Mesenchymal stem cell (in vitro differentiated cells and primary cell): ENCODE measurements at regions not wholly inside any gene's neighbourhood (a gene's known extent, or its start where the extent isn't known, plus 50 kb on each side); places are given as distances from the start of the nearest gene placed in this dataset.
"Not testable (repeated sequence)": the region's sequence is repeated elsewhere in the genome, so short reads cannot be mapped to it uniquely, and the experiment has no call there.

Experiments
- DNase-seq: peaks from one replicate; pipeline ENCODE4 v3.0.0-alpha.2; 2013
- H2AFZ ChIP-seq: one replicate; pipeline ENCODE4 v1.6.1; 2013; ENCODE audit warnings: low read depth, mild to moderate bottlenecking, control low read depth, inconsistent platforms, low read length, moderate library complexity
- H2AK5ac ChIP-seq: 2 replicates; pipeline ENCODE4 v1.6.1; 2013; ENCODE audit warnings: low read length, moderate library complexity, mild to moderate bottlenecking, inconsistent platforms; ENCODE audit not compliant: severe bottlenecking
- H2BK120ac ChIP-seq: one replicate; pipeline ENCODE4 v1.6.1; 2013; ENCODE audit warnings: low read depth, mild to moderate bottlenecking, inconsistent platforms, low read length, moderate library complexity
- H2BK12ac ChIP-seq, 2 experiments: one replicate each; pipeline ENCODE4 v1.6.1; 2013; ENCODE audit warnings: inconsistent platforms in 2 of 2, low read length in 2 of 2, mild to moderate bottlenecking in 2 of 2, moderate library complexity in 2 of 2, control low read depth in 1 of 2
- H2BK15ac ChIP-seq: one replicate; pipeline ENCODE4 v1.6.1; 2013; ENCODE audit warnings: mild to moderate bottlenecking, low read depth, inconsistent platforms; ENCODE audit not compliant: poor library complexity, severe bottlenecking
- H2BK5ac ChIP-seq: 2 replicates; pipeline ENCODE4 v1.6.1; 2013; ENCODE audit warnings: low read depth, mild to moderate bottlenecking, low read length, control low read depth, inconsistent platforms; ENCODE audit not compliant: poor library complexity, severe bottlenecking
- H3K14ac ChIP-seq, 2 experiments: one replicate each; pipeline ENCODE4 v1.6.1; 2013; ENCODE audit warnings: inconsistent platforms in 2 of 2, low read length in 2 of 2, control low read depth in 1 of 2, mild to moderate bottlenecking in 1 of 2, moderate library complexity in 1 of 2
- H3K18ac ChIP-seq, 2 experiments: one replicate each; pipeline ENCODE4 v1.6.1; 2013; ENCODE audit warnings: inconsistent platforms in 2 of 2, low read length in 2 of 2, control low read depth in 1 of 2, low read depth in 1 of 2, mild to moderate bottlenecking in 1 of 2
- H3K23ac ChIP-seq, 2 experiments: one replicate each; pipeline ENCODE4 v1.6.1; 2013; ENCODE audit warnings: inconsistent platforms in 2 of 2, low read length in 2 of 2, mild to moderate bottlenecking in 2 of 2, moderate library complexity in 2 of 2, control low read depth in 1 of 2
- H3K27ac ChIP-seq: 2 replicates; pipeline ENCODE4 v1.5.1; 2013; ENCODE audit warnings: mild to moderate bottlenecking, moderate library complexity, low read length, control low read depth, inconsistent platforms; ENCODE audit not compliant: poor library complexity, severe bottlenecking
- H3K27me3 ChIP-seq, 2 experiments: 2 replicates each; pipeline versions ENCODE4 v1.6.1 to v1.7.0; 2013; ENCODE audit warnings: low read length in 2 of 2, mild to moderate bottlenecking in 2 of 2, moderate library complexity in 2 of 2, control low read depth in 1 of 2, inconsistent platforms in 1 of 2; ENCODE audit not compliant: control insufficient read depth in 1 of 2, insufficient read depth in 1 of 2
- H3K36me3 ChIP-seq, 2 experiments: 2 replicates each; pipeline versions ENCODE4 v1.6.1 to v1.7.0; 2013; ENCODE audit warnings: low read length in 2 of 2, control low read depth in 1 of 2, inconsistent platforms in 1 of 2, low read depth in 1 of 2, mild to moderate bottlenecking in 1 of 2; ENCODE audit not compliant: insufficient read depth in 2 of 2, control insufficient read depth in 1 of 2
- H3K4ac ChIP-seq, 2 experiments: one replicate each; pipeline ENCODE4 v1.6.1; 2013; ENCODE audit warnings: inconsistent platforms in 2 of 2, low read length in 2 of 2, mild to moderate bottlenecking in 2 of 2, moderate library complexity in 2 of 2, control low read depth in 1 of 2, low read depth in 1 of 2
- H3K4me1 ChIP-seq: 2 replicates; pipeline ENCODE4 v1.6.1; 2013; ENCODE audit warnings: low read depth, low read length, control low read depth; ENCODE audit not compliant: control insufficient read depth, insufficient read depth
- H3K4me2 ChIP-seq: 2 replicates; pipeline ENCODE4 v1.6.1; 2013; ENCODE audit warnings: low read length, mild to moderate bottlenecking, inconsistent platforms; ENCODE audit not compliant: poor library complexity, severe bottlenecking
- H3K4me3 ChIP-seq, 2 experiments: 2 replicates each; pipeline versions ENCODE4 v1.5.1 to v1.7.0; 2013; ENCODE audit warnings: low read length in 2 of 2, mild to moderate bottlenecking in 2 of 2, control low read depth in 1 of 2, low read depth in 1 of 2; ENCODE audit not compliant: insufficient read depth in 1 of 2
- H3K79me1 ChIP-seq: replicated peaks from 2 replicates; pipeline ENCODE4 v1.6.1; 2013; ENCODE audit warnings: mild to moderate bottlenecking, control low read depth, low read length, inconsistent platforms; ENCODE audit not compliant: poor library complexity, severe bottlenecking
- H3K9ac ChIP-seq: 2 replicates; pipeline ENCODE4 v1.7.0; 2013; ENCODE audit warnings: mild to moderate bottlenecking, low read length, moderate library complexity
- H3K9me3 ChIP-seq: 2 replicates; pipeline ENCODE4 v1.7.0; 2013; ENCODE audit warnings: mild to moderate bottlenecking, low read length; ENCODE audit not compliant: control insufficient read depth
- H4K8ac ChIP-seq: one replicate; pipeline ENCODE4 v1.6.1; 2013; ENCODE audit warnings: inconsistent platforms, mild to moderate bottlenecking, low read length, moderate library complexity
- H4K91ac ChIP-seq: one replicate; pipeline ENCODE4 v1.6.1; 2013; ENCODE audit warnings: mild to moderate bottlenecking, low read length, inconsistent platforms
- WGBS: methylation state at CpG from one replicate; pipeline ENCODE4 v1.1.7; 2013; ENCODE audit warnings: mixed read lengths; 5-methylcytosine and 5-hydroxymethylcytosine counted together

DNA sequence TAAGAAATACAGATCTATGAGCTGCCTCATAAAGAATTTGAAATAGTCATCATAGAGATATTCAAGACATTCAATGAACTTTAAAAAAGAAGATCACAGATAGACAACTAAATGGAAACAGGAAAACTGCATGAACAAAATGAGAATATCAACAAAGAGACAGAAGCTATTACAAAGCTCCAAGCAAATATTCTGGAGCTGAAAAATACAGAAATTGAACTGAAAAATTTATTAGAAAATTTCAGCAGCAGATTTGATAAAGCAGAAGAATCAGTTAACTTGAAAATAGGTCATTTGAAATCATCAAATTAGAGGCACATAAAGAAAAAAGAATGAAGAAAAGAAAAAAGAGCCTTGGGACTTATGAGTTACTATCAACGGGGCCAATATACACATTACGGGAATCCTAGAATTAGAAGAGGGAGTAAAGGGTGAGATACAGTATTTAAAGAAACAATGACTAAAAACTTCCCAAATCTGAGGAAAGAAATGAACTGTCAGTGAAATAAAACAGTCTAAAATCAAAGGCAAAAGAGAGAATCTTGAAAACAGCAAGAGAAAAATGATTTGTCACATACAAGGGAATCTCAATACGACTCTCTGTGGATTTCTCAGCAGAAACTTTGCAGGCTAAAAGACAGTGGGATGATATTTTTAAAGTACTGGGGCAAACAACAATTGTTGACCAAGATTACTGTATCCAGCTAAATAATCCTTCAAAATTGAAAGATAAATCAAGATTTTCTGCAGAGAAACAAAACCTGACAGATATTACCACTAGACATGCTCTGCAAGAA lies 641.6 kb downstream of the ANKRD50 start:
- no peaks in the 10 kb centered on the region for H3K27me3 ChIP-seq
- H4K8ac ChIP-seq, result no peak overlapping the region
- no peak overlapping the region for H2AFZ ChIP-seq
- no peak overlapping the region for H4K91ac ChIP-seq
- DNase-seq, result no peak
- H3K79me1 ChIP-seq, result no peaks in the 10 kb centered on the region
- H3K4ac ChIP-seq, result no peak overlapping the region
- H3K36me3 ChIP-seq, result peaks cover 0 to 3% of the 10 kb centered on the region in 2 experiments
- no peak overlapping the region for H2BK120ac ChIP-seq
- no peak overlapping the region for H3K18ac ChIP-seq
- H3K4me2 ChIP-seq, result no peak overlapping the region
- no peak overlapping the region for H3K14ac ChIP-seq
- no peak overlapping the region for H3K9ac ChIP-seq
- no peak overlapping the region for H3K4me3 ChIP-seq
- no peak overlapping the region for H2BK5ac ChIP-seq
- H2BK15ac ChIP-seq, result no peak overlapping the region
- no peaks in the 10 kb centered on the region for H3K4me1 ChIP-seq
- no peak overlapping the region for H3K27ac ChIP-seq
- no peak overlapping the region for H2AK5ac ChIP-seq
- 90% methylated on average over 3 of the region's 3 CpGs for WGBS
- H3K23ac ChIP-seq, result no peak overlapping the region
- peaks cover 53% of the 10 kb centered on the region for H3K9me3 ChIP-seq
- H2BK12ac ChIP-seq, result no peak overlapping the region

GRCh38 chr4:124075276-124075675 lies 637.3 kb downstream of the ANKRD50 start:
- not testable (repeated sequence) for H2BK12ac ChIP-seq, H2BK120ac ChIP-seq, H4K91ac ChIP-seq, H3K27me3 ChIP-seq, H3K23ac ChIP-seq, H2BK5ac ChIP-seq, H3K4me1 ChIP-seq, H4K8ac ChIP-seq, H2BK15ac ChIP-seq, H2AFZ ChIP-seq, H3K4me3 ChIP-seq, H3K4ac ChIP-seq, DNase-seq, H3K36me3 ChIP-seq, H3K18ac ChIP-seq, H3K79me1 ChIP-seq, H3K9ac ChIP-seq, H2AK5ac ChIP-seq, H3K27ac ChIP-seq, H3K14ac ChIP-seq, H3K4me2 ChIP-seq
- WGBS, result 88% methylated on average over 2 of the region's 2 CpGs
- H3K9me3 ChIP-seq, result peaks cover 56% of the 10 kb centered on the region

DNA sequence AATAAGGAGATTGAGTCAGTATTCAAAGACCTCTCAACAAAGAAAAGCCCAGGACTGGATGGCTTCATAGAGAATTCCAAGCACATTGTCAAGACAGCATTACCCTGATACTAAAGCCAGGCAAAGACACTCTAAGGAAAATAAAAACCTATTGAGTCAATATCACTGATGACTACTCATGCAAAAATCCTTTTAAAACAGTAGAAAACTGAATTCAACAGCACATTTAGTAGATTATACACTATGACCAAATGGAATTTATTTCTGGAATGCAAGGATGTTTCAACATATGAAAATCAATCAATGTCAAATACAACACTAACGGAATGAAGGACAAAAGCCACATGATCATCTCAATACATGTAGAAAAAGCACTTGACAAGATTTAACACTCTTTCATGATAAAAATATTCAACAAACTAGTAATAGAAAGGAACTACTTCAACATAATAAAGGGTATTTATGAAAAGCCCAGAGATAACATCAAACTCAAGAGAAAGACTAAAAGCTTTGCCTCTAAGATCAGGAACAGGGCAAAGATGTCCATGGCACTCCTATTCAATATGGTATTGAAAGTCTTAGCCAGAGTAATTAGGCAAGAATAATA lies 633.3 kb downstream of the ANKRD50 start:
- Histone ChIP-seq H3K27me3 (no peaks in the 10 kb centered on the region), H3K9me3 (peaks cover 25% of the 10 kb centered on the region), H2BK120ac (no peak overlapping the region), H3K27ac (no peak overlapping the region), H4K91ac (no peak overlapping the region), H2BK15ac (no peak overlapping the region), H3K9ac (no peak overlapping the region), H3K4ac (no peak overlapping the region), H3K18ac (no peak overlapping the region), H3K14ac (no peak overlapping the region), H2BK5ac (no peak overlapping the region), H2AK5ac (no peak overlapping the region), H3K36me3 (no peaks in the 10 kb centered on the region), H2AFZ (no peak overlapping the region), H3K79me1 (no peaks in the 10 kb centered on the region), H4K8ac (no peak overlapping the region), H3K23ac (no peak overlapping the region), H3K4me2 (no peak overlapping the region), H2BK12ac (no peak overlapping the region), H3K4me1 (no peaks in the 10 kb centered on the region), H3K4me3 (no peak overlapping the region)
- WGBS, result no CpG with 5 or more reads among the region's 1 CpG
- peak; percentile 39 for DNase-seq

- H3K4ac ChIP-seq, result no peak overlapping the region
- no peak overlapping the region for H2BK12ac ChIP-seq
- no peak overlapping the region for H2AFZ ChIP-seq
- H3K23ac ChIP-seq, result no peak overlapping the region
- no peaks in the 10 kb centered on the region for H3K36me3 ChIP-seq
- H2BK15ac ChIP-seq, result no peak overlapping the region
- H3K27ac ChIP-seq, result no peak overlapping the region
- WGBS, result 72% methylated on average over 4 of the region's 4 CpGs
- H3K4me3 ChIP-seq, result no peak overlapping the region
- H2BK5ac ChIP-seq, result no peak overlapping the region
- no peaks in the 10 kb centered on the region for H3K4me1 ChIP-seq
- peaks cover 15% of the 10 kb centered on the region for H3K9me3 ChIP-seq
- H4K8ac ChIP-seq, result no peak overlapping the region
- H3K4me2 ChIP-seq, result no peak overlapping the region
- H3K9ac ChIP-seq, result no peak overlapping the region
- H3K18ac ChIP-seq, result peak overlapping the region in 1 of 2 experiments; percentile 52
- H3K79me1 ChIP-seq, result no peaks in the 10 kb centered on the region
- no peaks in the 10 kb centered on the region for H3K27me3 ChIP-seq
- H3K14ac ChIP-seq, result no peak overlapping the region
- DNase-seq, result no peak
- no peak overlapping the region for H2AK5ac ChIP-seq
- H4K91ac ChIP-seq, result no peak overlapping the region
- H2BK120ac ChIP-seq, result no peak overlapping the region
Measured at GRCh38 chr4:124083711-124084110, 628.8 kb downstream of the ANKRD50 start.
